Effector memory CD4-positive, alpha-beta T cell (primary cell): ENCODE measurements at regions not wholly inside any gene's neighbourhood (a gene's known extent, or its start where the extent isn't known, plus 50 kb on each side); places are given as distances from the start of the nearest gene placed in this dataset.

ENCODE experiments used
- DNase-seq, 3 donors: peaks; one replicate each; pipeline ENCODE4 v3.0.0-alpha.2; 2020
- H3K27ac ChIP-seq: 2 replicates; pipeline ENCODE4 v1.7.0; 2013; ENCODE audit warnings: mild to moderate bottlenecking, low read length, moderate library complexity; ENCODE audit not compliant: insufficient read depth, poor library complexity, severe bottlenecking
- H3K27me3 ChIP-seq: replicated peaks from 2 replicates; pipeline ENCODE4 v1.7.0; 2013; ENCODE audit warnings: mild to moderate bottlenecking, low read length; ENCODE audit not compliant: insufficient read depth, control insufficient read depth, poor library complexity, severe bottlenecking
- H3K36me3 ChIP-seq: 2 replicates; pipeline ENCODE4 v1.7.0; 2013; ENCODE audit warnings: mild to moderate bottlenecking, low read length, moderate library complexity; ENCODE audit not compliant: control insufficient read depth, insufficient read depth
- H3K4me1 ChIP-seq: 2 replicates; pipeline ENCODE4 v1.7.0; 2013; ENCODE audit warnings: low read length, mild to moderate bottlenecking; ENCODE audit not compliant: control insufficient read depth, insufficient read depth, poor library complexity, severe bottlenecking
- H3K4me3 ChIP-seq: 2 replicates; pipeline ENCODE4 v1.7.0; 2013; ENCODE audit warnings: low read length, low read depth, mild to moderate bottlenecking; ENCODE audit not compliant: insufficient read depth, poor library complexity, severe bottlenecking
- H3K9me3 ChIP-seq: 2 replicates; pipeline ENCODE4 v1.7.0; 2013; ENCODE audit warnings: mild to moderate bottlenecking, low read length, moderate library complexity; ENCODE audit not compliant: control insufficient read depth

GRCh38 chr1:99531578-99532275 is 114.2 kb upstream of the PALMD start:
- Histone ChIP-seq H3K36me3 (no peaks in the 10 kb centered on the region), H3K9me3 (no peaks in the 10 kb centered on the region), H3K27me3 (no peaks in the 10 kb centered on the region), H3K4me3 (no peak overlapping the region), H3K4me1 (no peaks in the 10 kb centered on the region), H3K27ac (no peak overlapping the region)
- DNase-seq = no peak

DNA sequence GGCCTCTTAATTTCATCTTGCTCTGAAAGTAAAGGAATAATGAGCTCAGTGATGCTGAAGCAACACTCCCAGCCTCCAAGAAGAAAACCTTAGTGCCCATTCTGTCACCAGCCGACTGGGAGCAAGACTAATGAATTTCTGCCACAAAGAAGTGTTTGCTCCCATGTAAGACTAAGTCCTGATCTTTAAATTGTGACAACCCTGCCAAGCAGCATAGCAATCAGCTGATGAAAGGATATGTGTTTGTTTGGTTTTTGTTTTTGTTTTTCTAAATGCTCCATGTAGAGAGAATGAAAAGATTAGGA is 113.7 kb upstream of the PALMD start:
- no peaks in the 10 kb centered on the region for H3K36me3 ChIP-seq
- no peak overlapping the region for H3K4me3 ChIP-seq
- no peak overlapping the region for H3K27ac ChIP-seq
- H3K27me3 ChIP-seq = no peaks in the 10 kb centered on the region
- no peak for DNase-seq
- no peaks in the 10 kb centered on the region for H3K4me1 ChIP-seq
- no peaks in the 10 kb centered on the region for H3K9me3 ChIP-seq

- no peak for DNase-seq
- Histone ChIP-seq H3K27ac (no peak overlapping the region), H3K4me1 (no peaks in the 10 kb centered on the region)
Observed at GRCh38 chr1:99533909-99534637, 111.8 kb upstream of the PALMD start.

DNA sequence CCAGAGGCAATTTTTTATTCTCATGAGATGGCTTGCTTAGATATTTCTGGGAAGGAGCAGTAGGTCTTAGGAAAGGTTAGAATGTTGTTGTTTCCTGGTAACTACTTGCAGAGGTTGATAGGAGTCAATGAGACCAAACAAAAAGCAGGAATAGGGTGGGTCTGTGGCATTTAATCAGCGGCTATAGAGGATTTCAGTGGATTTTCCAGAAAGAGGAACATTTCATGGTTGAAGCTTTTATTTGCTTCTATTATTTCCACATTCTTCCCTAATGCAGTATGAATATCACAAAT is 111.3 kb upstream of the PALMD start:
- no peaks in the 10 kb centered on the region for H3K9me3 ChIP-seq
- no peaks in the 10 kb centered on the region for H3K27me3 ChIP-seq
- H3K27ac ChIP-seq = no peak overlapping the region
- H3K4me1 ChIP-seq = no peaks in the 10 kb centered on the region
- no peak for DNase-seq
- H3K4me3 ChIP-seq = no peak overlapping the region
- H3K36me3 ChIP-seq = no peaks in the 10 kb centered on the region

More at GRCh38 chr1:99533909-99534637, 111.8 kb upstream of the PALMD start:
- Histone ChIP-seq H3K36me3 (no peaks in the 10 kb centered on the region), H3K27me3 (no peaks in the 10 kb centered on the region), H3K9me3 (no peaks in the 10 kb centered on the region), H3K4me3 (no peak overlapping the region)

GRCh38 chr1:99535470-99536164 is 110.3 kb upstream of the PALMD start:
- Histone ChIP-seq H3K27me3 (no peaks in the 10 kb centered on the region), H3K4me3 (no peak overlapping the region), H3K36me3 (no peaks in the 10 kb centered on the region), H3K9me3 (no peaks in the 10 kb centered on the region), H3K4me1 (no peaks in the 10 kb centered on the region), H3K27ac (no peak overlapping the region)
- DNase-seq = no peak

GRCh38 chr1:99537886-99538617 is 107.9 kb upstream of the PALMD start:
- no peak for DNase-seq
- Histone ChIP-seq H3K27ac (no peak overlapping the region), H3K4me3 (no peak overlapping the region), H3K27me3 (no peaks in the 10 kb centered on the region), H3K9me3 (no peaks in the 10 kb centered on the region), H3K36me3 (no peaks in the 10 kb centered on the region), H3K4me1 (no peaks in the 10 kb centered on the region)

DNA sequence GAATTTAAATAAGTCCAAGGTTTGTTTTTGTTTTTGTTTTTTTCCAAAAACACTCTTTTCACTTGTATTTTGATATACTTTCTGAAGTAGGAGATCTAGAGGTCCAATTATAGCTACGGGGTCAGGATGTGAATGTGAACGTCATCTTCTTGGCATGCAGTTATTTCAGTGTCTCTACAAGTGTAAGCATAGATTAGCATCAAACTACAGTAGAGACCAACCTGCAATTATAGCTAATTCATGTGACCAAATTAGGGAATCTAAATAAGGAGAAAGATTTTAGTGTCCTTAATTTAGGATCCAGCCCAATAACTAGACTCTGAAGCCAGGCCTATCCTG is 107.3 kb upstream of the PALMD start:
- H3K27ac ChIP-seq = no peak overlapping the region
- no peaks in the 10 kb centered on the region for H3K27me3 ChIP-seq
- H3K4me3 ChIP-seq = no peak overlapping the region
- no peak for DNase-seq
- H3K36me3 ChIP-seq = no peaks in the 10 kb centered on the region
- H3K4me1 ChIP-seq = no peaks in the 10 kb centered on the region
- no peaks in the 10 kb centered on the region for H3K9me3 ChIP-seq

- no peaks in the 10 kb centered on the region for H3K27me3 ChIP-seq
Observed at GRCh38 chr1:99539131-99539530, 106.8 kb upstream of the PALMD start.

DNA sequence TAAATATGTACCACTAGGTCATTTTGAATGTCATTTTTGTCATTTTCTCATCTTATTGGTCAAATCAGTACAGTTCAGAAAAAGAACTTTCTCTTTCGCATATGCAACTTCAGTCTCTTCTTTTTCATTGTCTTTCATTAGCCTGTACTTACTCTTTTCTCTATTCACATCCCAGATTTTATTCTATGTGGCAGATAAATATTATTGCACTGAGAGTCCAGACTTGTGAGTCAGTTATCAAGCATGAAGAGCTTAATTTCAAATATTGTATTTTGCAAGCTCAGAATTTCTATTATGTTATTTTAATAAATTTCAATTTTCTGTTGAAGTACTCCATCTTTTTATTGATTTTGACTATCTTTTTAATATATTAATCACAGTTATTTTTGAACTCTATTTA is 105.2 kb upstream of the PALMD start:
- no peak for DNase-seq
- H3K4me1 ChIP-seq = no peaks in the 10 kb centered on the region
- no peaks in the 10 kb centered on the region for H3K36me3 ChIP-seq
- no peaks in the 10 kb centered on the region for H3K9me3 ChIP-seq
- no peak overlapping the region for H3K27ac ChIP-seq
- H3K27me3 ChIP-seq = no peaks in the 10 kb centered on the region
- no peak overlapping the region for H3K4me3 ChIP-seq

More at GRCh38 chr1:99539131-99539530, 106.8 kb upstream of the PALMD start:
- H3K4me1 ChIP-seq = no peaks in the 10 kb centered on the region
- no peak overlapping the region for H3K4me3 ChIP-seq
- H3K9me3 ChIP-seq = no peaks in the 10 kb centered on the region
- no peak for DNase-seq
- no peaks in the 10 kb centered on the region for H3K36me3 ChIP-seq
- no peak overlapping the region for H3K27ac ChIP-seq

GRCh38 chr1:99544328-99544727 is 101.6 kb upstream of the PALMD start:
- no peak for DNase-seq
- Histone ChIP-seq H3K4me3 (no peak overlapping the region), H3K27ac (no peak overlapping the region), H3K4me1 (no peaks in the 10 kb centered on the region), H3K36me3 (no peaks in the 10 kb centered on the region), H3K27me3 (no peaks in the 10 kb centered on the region), H3K9me3 (no peaks in the 10 kb centered on the region)
